ENCODE measurements at regions not wholly inside any gene's neighbourhood (a gene's known extent, or its start where the extent isn't known, plus 50 kb on each side); places are given as distances from the start of the nearest gene placed in this dataset.

DNA sequence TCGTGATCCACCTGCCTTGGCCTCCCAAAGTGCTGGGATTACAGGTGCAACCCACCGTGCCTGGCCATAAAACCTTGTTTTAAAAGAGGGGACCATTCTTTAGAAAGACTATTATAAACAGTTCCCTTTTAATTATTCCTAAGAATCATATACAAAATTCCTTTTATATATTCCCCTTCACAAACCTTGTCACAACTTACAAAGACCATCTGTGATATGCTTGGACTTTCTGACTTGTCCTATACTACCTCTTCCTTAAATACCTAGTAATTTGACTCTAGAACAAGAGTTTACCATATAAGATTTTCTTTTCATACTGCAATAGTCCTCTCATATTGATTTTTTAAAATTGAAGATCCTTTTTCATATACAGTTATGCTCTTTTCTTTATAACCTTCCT lies 135.8 kb upstream of the PRSS16 start:
- TF ChIP-seq TEAD4 (IDR thresholded peaks at IDR 0.05; ENCODE audit: borderline replicate concordance, insufficient read depth) (no peak), TAF1 (IDR thresholded peaks at IDR 0.05; ENCODE audit: borderline replicate concordance, low read depth, low read length) (no peak), MXI1 (IDR thresholded peaks at IDR 0.05; ENCODE audit: low read depth, low read length) (no peak), POLR2AphosphoS5 (IDR thresholded peaks at IDR 0.05; ENCODE audit: low read depth, low read length) (no peak)
